Loucy (cell line): ENCODE measurements at regions not wholly inside any gene's neighbourhood (a gene's known extent, or its start where the extent isn't known, plus 50 kb on each side); places are given as distances from the start of the nearest gene placed in this dataset.

Source experiments
- CTCF ChIP-seq: fragments of 200-600 bp; sonication (generic); conservative IDR thresholded peaks from 2 replicates; pipeline ENCODE4 v1.5.1; 2014; ENCODE audit warnings: mild to moderate bottlenecking, antibody characterized with exemption, low read length
- EZH2phosphoT487 ChIP-seq: fragments of 200-600 bp; IDR thresholded peaks from 2 replicates; pipeline ENCODE4 v1.6.1; 2018; ENCODE audit warnings: antibody characterized with exemption, mild to moderate bottlenecking, moderate library complexity, borderline replicate concordance

GRCh38 chr2:52570716-52571115, 1196.9 kb upstream of the CHAC2 start:
- TF ChIP-seq CTCF (no peak), EZH2phosphoT487 (no peak)
